ENCODE measurements at regions not wholly inside any gene's neighbourhood (a gene's known extent, or its start where the extent isn't known, plus 50 kb on each side); places are given as distances from the start of the nearest gene placed in this dataset.

DNA sequence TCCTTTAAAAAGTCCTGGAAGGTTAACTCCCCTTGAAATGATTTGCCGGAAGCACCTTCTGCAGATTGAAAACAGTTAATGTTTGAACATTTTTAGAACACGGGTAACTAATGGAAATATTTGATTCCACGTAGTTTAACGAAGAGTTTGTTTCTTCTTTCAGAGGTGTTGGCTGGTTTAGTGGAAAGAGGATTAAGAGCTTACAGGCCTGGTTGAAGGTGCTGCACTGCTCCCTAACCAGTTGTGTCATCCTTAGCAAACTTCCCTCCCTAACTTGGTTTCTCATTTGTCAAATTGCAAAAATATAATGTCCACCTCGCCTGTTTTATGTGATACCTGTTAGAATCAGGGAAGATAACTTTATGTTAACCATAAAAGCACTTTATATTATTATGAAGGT is 243.0 kb upstream of the FZD8 start:
- Histone ChIP-seq H3K4me2 (replicated peaks; ENCODE audit: low read depth, low read length, poor library complexity, severe bottlenecking) (no peak overlapping the region), H3K36me3 (replicated peaks in 1 of 2; ENCODE audit: control extremely low read depth in 1 of 2, control insufficient read depth in 1 of 2, extremely low read depth in 1 of 2, insufficient read depth in 2 of 2, low read length in 1 of 2) (no peaks in the 10 kb centered on the region), H3K9me3 (ENCODE audit: control extremely low read depth in 1 of 3, control insufficient read depth in 2 of 3, insufficient read depth in 1 of 3, low read length in 2 of 3) (no peaks in the 10 kb centered on the region), H3K4me3 (ENCODE audit: control extremely low read depth in 1 of 5, extremely low read depth in 1 of 5, insufficient read depth in 1 of 5, low read depth in 2 of 5, low read length in 4 of 5) (no peak overlapping the region), H2AFZ (ENCODE audit: insufficient read depth, low read depth, low read length, poor library complexity, severe bottlenecking) (no peak overlapping the region), H3K27me3 (replicated peaks in 1 of 4; ENCODE audit: control extremely low read depth in 1 of 4, control insufficient read depth in 3 of 4, insufficient read depth in 4 of 4, low read length in 3 of 4) (no peaks in the 10 kb centered on the region), H4K20me1 (ENCODE audit: control insufficient read depth, insufficient read depth, low read length, poor library complexity, severe bottlenecking) (no peaks in the 10 kb centered on the region), H3K9ac (ENCODE audit: low read length) (no peak overlapping the region), H3K79me2 (ENCODE audit: control insufficient read depth, insufficient read depth, low read length) (no peaks in the 10 kb centered on the region), H3K4me1 (ENCODE audit: control insufficient read depth in 2 of 2, insufficient read depth in 2 of 2, low read length in 2 of 2) (no peaks in the 10 kb centered on the region), H3K27ac (ENCODE audit: low read length in 2 of 2) (no peak overlapping the region)
- intact Hi-C loops (cut with micrococcal nuclease), result no loop called here
- peaks cover 11% of the 10 kb centered on the region for H3K27me3 Mint-ChIP-seq
- no peaks in the 10 kb centered on the region for H3K9me3 Mint-ChIP-seq (ENCODE audit: insufficient read depth)
- DNase-seq (no peak), ATAC-seq (ENCODE audit: low read depth) (no peak)
- ChIA-PET CTCF (no interaction called here), POLR2A (no interaction called here)
- TF ChIP-seq, protein P1, sequence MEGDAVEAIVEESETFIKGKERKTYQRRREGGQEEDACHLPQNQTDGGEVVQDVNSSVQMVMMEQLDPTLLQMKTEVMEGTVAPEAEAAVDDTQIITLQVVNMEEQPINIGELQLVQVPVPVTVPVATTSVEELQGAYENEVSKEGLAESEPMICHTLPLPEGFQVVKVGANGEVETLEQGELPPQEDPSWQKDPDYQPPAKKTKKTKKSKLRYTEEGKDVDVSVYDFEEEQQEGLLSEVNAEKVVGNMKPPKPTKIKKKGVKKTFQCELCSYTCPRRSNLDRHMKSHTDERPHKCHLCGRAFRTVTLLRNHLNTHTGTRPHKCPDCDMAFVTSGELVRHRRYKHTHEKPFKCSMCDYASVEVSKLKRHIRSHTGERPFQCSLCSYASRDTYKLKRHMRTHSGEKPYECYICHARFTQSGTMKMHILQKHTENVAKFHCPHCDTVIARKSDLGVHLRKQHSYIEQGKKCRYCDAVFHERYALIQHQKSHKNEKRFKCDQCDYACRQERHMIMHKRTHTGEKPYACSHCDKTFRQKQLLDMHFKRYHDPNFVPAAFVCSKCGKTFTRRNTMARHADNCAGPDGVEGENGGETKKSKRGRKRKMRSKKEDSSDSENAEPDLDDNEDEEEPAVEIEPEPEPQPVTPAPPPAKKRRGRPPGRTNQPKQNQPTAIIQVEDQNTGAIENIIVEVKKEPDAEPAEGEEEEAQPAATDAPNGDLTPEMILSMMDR (IDR thresholded peaks at IDR 0.05), result no peak
- no peak for TF ChIP-seq EZH2 (IDR thresholded peaks at IDR 0.05; ENCODE audit: borderline replicate concordance, insufficient read depth, low read depth, low read length, poor library complexity, severe bottlenecking)
- WGBS (ENCODE audit: insufficient coverage), result 96% methylated on average over 2 of the region's 5 CpGs
- H3K4me3 Mint-ChIP-seq, result no peak overlapping the region
- H3K27ac Mint-ChIP-seq, result no peak overlapping the region
- H3K4me1 Mint-ChIP-seq, result no peaks in the 10 kb centered on the region

DNA sequence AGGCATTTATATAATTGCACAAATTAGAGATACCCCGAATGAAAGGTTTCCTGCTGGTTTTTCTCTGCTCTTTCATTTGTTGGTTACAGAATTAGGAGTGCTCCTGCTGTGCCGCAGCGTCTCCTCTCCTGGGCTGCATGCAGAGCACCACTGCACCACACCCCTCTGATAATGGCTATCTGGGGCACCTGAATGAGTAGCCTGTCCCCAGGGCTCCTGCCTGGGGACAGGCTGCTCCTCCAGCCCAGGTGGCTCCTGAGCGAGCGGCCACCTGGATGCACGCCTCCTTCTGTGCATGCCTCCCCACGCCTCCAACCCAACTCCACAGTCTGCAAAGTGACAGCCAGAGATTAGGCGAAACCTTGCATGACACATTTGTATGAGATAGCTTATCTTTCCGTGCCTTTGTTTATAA is 242.6 kb upstream of the FZD8 start:
- DNase-seq, result no peak
- intact Hi-C loops (cut with micrococcal nuclease), result no loop called here
- no peak overlapping the region for H3K27ac ChIP-seq (ENCODE audit: low read length in 2 of 2)
- H3K4me2 ChIP-seq (replicated peaks; ENCODE audit: low read depth, low read length, poor library complexity, severe bottlenecking), result no peak overlapping the region
- H3K4me1 Mint-ChIP-seq, result no peaks in the 10 kb centered on the region
- no peaks in the 10 kb centered on the region for H3K36me3 ChIP-seq (replicated peaks in 1 of 2; ENCODE audit: control extremely low read depth in 1 of 2, control insufficient read depth in 1 of 2, extremely low read depth in 1 of 2, insufficient read depth in 2 of 2, low read length in 1 of 2)
- H3K79me2 ChIP-seq (ENCODE audit: control insufficient read depth, insufficient read depth, low read length), result no peaks in the 10 kb centered on the region
- no peak overlapping the region for H2AFZ ChIP-seq (ENCODE audit: insufficient read depth, low read depth, low read length, poor library complexity, severe bottlenecking)
- no peak for ATAC-seq (ENCODE audit: low read depth)
- TF ChIP-seq EZH2 (IDR thresholded peaks at IDR 0.05; ENCODE audit: borderline replicate concordance, insufficient read depth, low read depth, low read length, poor library complexity, severe bottlenecking), result no peak
- TF ChIP-seq, protein P1 (IDR thresholded peaks at IDR 0.05), result no peak
- H3K27ac Mint-ChIP-seq, result no peak overlapping the region
- peaks cover 11% of the 10 kb centered on the region for H3K27me3 Mint-ChIP-seq
- no peak overlapping the region for H3K4me3 ChIP-seq (ENCODE audit: control extremely low read depth in 1 of 5, extremely low read depth in 1 of 5, insufficient read depth in 1 of 5, low read depth in 2 of 5, low read length in 4 of 5)
- no peaks in the 10 kb centered on the region for H3K27me3 ChIP-seq (replicated peaks in 1 of 4; ENCODE audit: control extremely low read depth in 1 of 4, control insufficient read depth in 3 of 4, insufficient read depth in 4 of 4, low read length in 3 of 4)
- H3K9me3 ChIP-seq (ENCODE audit: control extremely low read depth in 1 of 3, control insufficient read depth in 2 of 3, insufficient read depth in 1 of 3, low read length in 2 of 3), result no peaks in the 10 kb centered on the region
- H4K20me1 ChIP-seq (ENCODE audit: control insufficient read depth, insufficient read depth, low read length, poor library complexity, severe bottlenecking), result no peaks in the 10 kb centered on the region
- H3K4me3 Mint-ChIP-seq, result no peak overlapping the region
- CTCF ChIA-PET, result no interaction called here
- WGBS (ENCODE audit: insufficient coverage), result 94% methylated on average over 6 of the region's 9 CpGs
- no peaks in the 10 kb centered on the region for H3K9me3 Mint-ChIP-seq (ENCODE audit: insufficient read depth)
- no peak overlapping the region for H3K9ac ChIP-seq (ENCODE audit: low read length)
- H3K4me1 ChIP-seq (ENCODE audit: control insufficient read depth in 2 of 2, insufficient read depth in 2 of 2, low read length in 2 of 2), result no peaks in the 10 kb centered on the region
- POLR2A ChIA-PET, result no interaction called here

Measured in B cell (primary cell).